Caco-2 (cell line): ENCODE measurements at regions not wholly inside any gene's neighbourhood (a gene's known extent, or its start where the extent isn't known, plus 50 kb on each side); places are given as distances from the start of the nearest gene placed in this dataset.
A peak's percentile ranks its signal among the peaks of the same experiment; 100 is the strongest.

ENCODE experiments used
- BruUV-seq: library from RNA; stranded (reverse); fragments of 400-500 nt; replicated peaks from 2 replicates; lab custom pipeline; 2021; lab: Mats Ljungman, UMichigan
- CTCF ChIA-PET: fragments of 300-600 bp; sonication (Branson Sonifier 250); formaldehyde crosslinking; loops from one replicate; lab custom pipeline; 2022; ENCODE audit warnings: antibody characterized with exemption; lab: Charles Lee
- POLR2A ChIA-PET: fragments of 300-600 bp; sonication (Branson Sonifier 250); formaldehyde crosslinking; loops from one replicate; lab custom pipeline; 2022; ENCODE audit warnings: antibody characterized with exemption; lab: Charles Lee
- DNase-seq, 2 experiments: peaks; one replicate each; pipeline versions ENCODE4 v3.0.0 to v3.0.0-alpha.2; 2020 to 2022
- H3K27me3 ChIP-seq: replicated peaks from 2 replicates; pipeline ENCODE4 v1.6.0; 2011; ENCODE audit warnings: low read length; ENCODE audit not compliant: control insufficient read depth, insufficient read depth
- H3K36me3 ChIP-seq: 2 replicates; pipeline ENCODE4 v1.5.1; 2011; ENCODE audit warnings: low read length; ENCODE audit not compliant: control insufficient read depth, insufficient read depth
- H3K4me1 ChIP-seq: fragments of 250-450 bp; sonication (Bioruptor Pico); 2 replicates; pipeline ENCODE4 v1.5.1; 2020; ENCODE audit warnings: mild to moderate bottlenecking
- H3K4me3 ChIP-seq: 2 replicates; pipeline ENCODE4 v1.5.1; 2011; ENCODE audit warnings: low read depth, mild to moderate bottlenecking, control low read depth, low read length
- H3K9me3 ChIP-seq: fragments of 250-450 bp; sonication (Bioruptor Pico); 2 replicates; pipeline ENCODE4 v1.5.1; 2020; ENCODE audit warnings: mild to moderate bottlenecking, moderate library complexity
- H3K27ac Mint-ChIP-seq: one replicate; pipeline ENCODE4 v1.8.0; 2022; ENCODE audit warnings: mixed read lengths; ENCODE audit not compliant: unreplicated experiment
- H3K27me3 Mint-ChIP-seq: one replicate; pipeline ENCODE4 v1.8.0; 2022; ENCODE audit warnings: mixed read lengths; ENCODE audit not compliant: insufficient read depth, unreplicated experiment
- H3K36me3 Mint-ChIP-seq: one replicate; pipeline ENCODE4 v1.8.0; 2022; ENCODE audit warnings: mild to moderate bottlenecking, mixed read lengths; ENCODE audit not compliant: insufficient read depth, unreplicated experiment
- H3K4me1 Mint-ChIP-seq: one replicate; pipeline ENCODE4 v1.8.0; 2022; ENCODE audit warnings: low read depth, mixed read lengths; ENCODE audit not compliant: unreplicated experiment
- H3K4me3 Mint-ChIP-seq: one replicate; pipeline ENCODE4 v1.8.0; 2022; ENCODE audit warnings: mild to moderate bottlenecking, moderate library complexity, mixed read lengths; ENCODE audit not compliant: unreplicated experiment
- H3K9me3 Mint-ChIP-seq: one replicate; pipeline ENCODE4 v1.8.0; 2022; ENCODE audit warnings: mixed read lengths; ENCODE audit not compliant: unreplicated experiment
- CTCF ChIP-seq, 2 experiments: fragments of 200-600 bp in 1 of 2; IDR thresholded peaks; 1 replicate in 1 of 2; 2 replicates in 1 of 2; pipeline versions ENCODE4 v1.5.1 to v1.8.0; 2011 to 2022; ENCODE audit warnings: antibody characterized with exemption in 1 of 2, control low read depth in 1 of 2, inconsistent platforms in 1 of 2, low read depth in 1 of 2, low read length in 1 of 2, mild to moderate bottlenecking in 1 of 2, moderate library complexity in 1 of 2; ENCODE audit not compliant: insufficient read depth in 1 of 2, severe bottlenecking in 1 of 2, unreplicated experiment in 1 of 2
- intact Hi-C: fragments of 100-400 bp; cut with micrococcal nuclease; formaldehyde crosslinking; loops from one replicate; pipeline ENCODE4 v1.10.0; 2022; ENCODE audit not compliant: unreplicated experiment

- POLR2A ChIA-PET: no interaction called here
- H3K4me3 Mint-ChIP-seq: no peak overlapping the region
- Histone ChIP-seq H3K4me1 (no peaks in the 10 kb centered on the region), H3K9me3 (no peaks in the 10 kb centered on the region), H3K36me3 (no peaks in the 10 kb centered on the region), H3K4me3 (no peak overlapping the region), H3K27me3 (no peaks in the 10 kb centered on the region)
- BruUV-seq: no TSS peak
- CTCF ChIA-PET: no interaction called here
- no peak for DNase-seq
- peaks cover 6% of the 10 kb centered on the region for H3K4me1 Mint-ChIP-seq
- intact Hi-C loops: no loop called here
- no peak overlapping the region for H3K27ac Mint-ChIP-seq
- H3K9me3 Mint-ChIP-seq: no peaks in the 10 kb centered on the region
- H3K36me3 Mint-ChIP-seq: no peaks in the 10 kb centered on the region
- no peaks in the 10 kb centered on the region for H3K27me3 Mint-ChIP-seq
- no peak for TF ChIP-seq CTCF (IDR thresholded peaks at IDR 0.05; ENCODE audit: insufficient read depth in 1 of 2, low read depth in 1 of 2, low read length in 1 of 2, severe bottlenecking in 1 of 2, unreplicated experiment in 1 of 2)
Measured at GRCh38 chrX:51006064-51006463, 95.5 kb downstream of the BMP15 start.

- no peaks in the 10 kb centered on the region for H3K27me3 ChIP-seq
- Mint-ChIP-seq H3K4me3 (peak overlapping the region; percentile 23), H3K27ac (no peak overlapping the region), H3K36me3 (no peaks in the 10 kb centered on the region), H3K9me3 (no peaks in the 10 kb centered on the region), H3K27me3 (no peaks in the 10 kb centered on the region), H3K4me1 (peaks cover 9% of the 10 kb centered on the region)
- peak in 1 of 2 experiments; percentile 16 for DNase-seq
- intact Hi-C loops: loop anchor here (1.0 kb wide), 1 partner anchor 11 kb away; no protein-coding TSS in a partner anchor
- no peaks in the 10 kb centered on the region for H3K9me3 ChIP-seq
- CTCF ChIA-PET: no interaction called here
- H3K4me1 ChIP-seq: no peaks in the 10 kb centered on the region
- no TSS peak for BruUV-seq
- no peak overlapping the region for H3K4me3 ChIP-seq
- H3K36me3 ChIP-seq: no peaks in the 10 kb centered on the region
- no peak for TF ChIP-seq CTCF (IDR thresholded peaks at IDR 0.05; ENCODE audit: insufficient read depth in 1 of 2, low read depth in 1 of 2, low read length in 1 of 2, severe bottlenecking in 1 of 2, unreplicated experiment in 1 of 2)
- POLR2A ChIA-PET: no interaction called here
Measured at GRCh38 chrX:51024106-51024696, 113.7 kb downstream of the BMP15 start.

GRCh38 chrX:51026862-51027261, 116.3 kb downstream of the BMP15 start:
- no peak overlapping the region for H3K4me3 ChIP-seq
- Mint-ChIP-seq H3K4me3 (no peak overlapping the region), H3K27me3 (no peaks in the 10 kb centered on the region), H3K36me3 (no peaks in the 10 kb centered on the region), H3K27ac (no peak overlapping the region), H3K4me1 (peaks cover 9% of the 10 kb centered on the region), H3K9me3 (no peaks in the 10 kb centered on the region)
- no peak for TF ChIP-seq CTCF (IDR thresholded peaks at IDR 0.05; ENCODE audit: insufficient read depth in 1 of 2, low read depth in 1 of 2, low read length in 1 of 2, severe bottlenecking in 1 of 2, unreplicated experiment in 1 of 2)
- no peaks in the 10 kb centered on the region for H3K9me3 ChIP-seq
- no peaks in the 10 kb centered on the region for H3K4me1 ChIP-seq
- no peaks in the 10 kb centered on the region for H3K36me3 ChIP-seq
- ChIA-PET POLR2A (no interaction called here), CTCF (no interaction called here)
- no TSS peak for BruUV-seq
- no peaks in the 10 kb centered on the region for H3K27me3 ChIP-seq
- intact Hi-C loops: no loop called here
- DNase-seq: no peak
